WERI-Rb-1 (cell line): ENCODE measurements at regions not wholly inside any gene's neighbourhood (a gene's known extent, or its start where the extent isn't known, plus 50 kb on each side); places are given as distances from the start of the nearest gene placed in this dataset.

Experiments
- DNase-seq: peaks from one replicate; pipeline ENCODE4 v3.0.0-alpha.2; 2020
- H3K27ac ChIP-seq: fragments of 250-450 bp; sonication (Bioruptor Pico); 2 replicates; pipeline ENCODE4 v1.5.1; 2020; ENCODE audit warnings: mild to moderate bottlenecking, moderate library complexity
- H3K27me3 ChIP-seq: fragments of 250-450 bp; sonication (Bioruptor Pico); 2 replicates; pipeline ENCODE4 v1.5.1; 2021; ENCODE audit warnings: mild to moderate bottlenecking, low read depth, moderate library complexity; ENCODE audit not compliant: insufficient read depth, severe bottlenecking
- H3K36me3 ChIP-seq: fragments of 250-450 bp; sonication (Bioruptor Pico); 2 replicates; pipeline ENCODE4 v1.5.1; 2020; ENCODE audit warnings: mild to moderate bottlenecking, moderate library complexity
- H3K4me3 ChIP-seq: 2 replicates; pipeline ENCODE4 v1.5.1; 2011; ENCODE audit warnings: low read depth, mild to moderate bottlenecking, control low read depth, low read length
- H3K9me3 ChIP-seq: fragments of 250-450 bp; sonication (Bioruptor Pico); 2 replicates; pipeline ENCODE4 v1.5.1; 2021; ENCODE audit warnings: mild to moderate bottlenecking, moderate library complexity; ENCODE audit not compliant: severe bottlenecking
- CTCF ChIP-seq: IDR thresholded peaks from 2 replicates; pipeline ENCODE4 v1.5.1; 2011; ENCODE audit warnings: low read depth, mild to moderate bottlenecking, control low read depth, inconsistent platforms, low read length

- H3K9me3 ChIP-seq = no peaks in the 10 kb centered on the region
- no peak for TF ChIP-seq CTCF
- H3K4me3 ChIP-seq = no peak overlapping the region
- H3K27me3 ChIP-seq = no peaks in the 10 kb centered on the region
- DNase-seq = peak; percentile 74
- H3K27ac ChIP-seq = no peak overlapping the region
- no peaks in the 10 kb centered on the region for H3K36me3 ChIP-seq
Observed at GRCh38 chr11:133582750-133583149, 50.4 kb upstream of the OPCML start.

- Histone ChIP-seq H3K4me3 (no peak overlapping the region), H3K9me3 (no peaks in the 10 kb centered on the region), H3K27me3 (no peaks in the 10 kb centered on the region), H3K27ac (no peak overlapping the region), H3K36me3 (no peaks in the 10 kb centered on the region)
- no peak for DNase-seq
- no peak for TF ChIP-seq CTCF
Observed at GRCh38 chr11:133582326-133582725, 50.0 kb upstream of the OPCML start.
